ENCODE measurements at regions not wholly inside any gene's neighbourhood (a gene's known extent, or its start where the extent isn't known, plus 50 kb on each side); places are given as distances from the start of the nearest gene placed in this dataset.

- TF ChIP-seq, protein P1, sequence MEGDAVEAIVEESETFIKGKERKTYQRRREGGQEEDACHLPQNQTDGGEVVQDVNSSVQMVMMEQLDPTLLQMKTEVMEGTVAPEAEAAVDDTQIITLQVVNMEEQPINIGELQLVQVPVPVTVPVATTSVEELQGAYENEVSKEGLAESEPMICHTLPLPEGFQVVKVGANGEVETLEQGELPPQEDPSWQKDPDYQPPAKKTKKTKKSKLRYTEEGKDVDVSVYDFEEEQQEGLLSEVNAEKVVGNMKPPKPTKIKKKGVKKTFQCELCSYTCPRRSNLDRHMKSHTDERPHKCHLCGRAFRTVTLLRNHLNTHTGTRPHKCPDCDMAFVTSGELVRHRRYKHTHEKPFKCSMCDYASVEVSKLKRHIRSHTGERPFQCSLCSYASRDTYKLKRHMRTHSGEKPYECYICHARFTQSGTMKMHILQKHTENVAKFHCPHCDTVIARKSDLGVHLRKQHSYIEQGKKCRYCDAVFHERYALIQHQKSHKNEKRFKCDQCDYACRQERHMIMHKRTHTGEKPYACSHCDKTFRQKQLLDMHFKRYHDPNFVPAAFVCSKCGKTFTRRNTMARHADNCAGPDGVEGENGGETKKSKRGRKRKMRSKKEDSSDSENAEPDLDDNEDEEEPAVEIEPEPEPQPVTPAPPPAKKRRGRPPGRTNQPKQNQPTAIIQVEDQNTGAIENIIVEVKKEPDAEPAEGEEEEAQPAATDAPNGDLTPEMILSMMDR (IDR thresholded peaks at IDR 0.05; ENCODE audit: insufficient read depth, low read depth, low read length): no peak
- TF ChIP-seq EZH2 (IDR thresholded peaks at IDR 0.05; ENCODE audit: insufficient read depth, low read length): no peak
These were observed 369.7 kb upstream of the PROX1 start for GRCh38 chr1:213618094-213618493.
